ENCODE measurements at regions not wholly inside any gene's neighbourhood (a gene's known extent, or its start where the extent isn't known, plus 50 kb on each side); places are given as distances from the start of the nearest gene placed in this dataset.
"Not testable (repeated sequence)": the region's sequence is repeated elsewhere in the genome, so short reads cannot be mapped to it uniquely, and the experiment has no call there.

- not testable (repeated sequence) for H3K9me3 ChIP-seq (ENCODE audit: low read depth); DNase-seq (ENCODE audit: low read depth in 1 of 2, low spot score in 1 of 2); H3K4me3 ChIP-seq; H3K27me3 ChIP-seq; H3K27ac ChIP-seq; H3K36me3 ChIP-seq; H3K4me1 ChIP-seq (ENCODE audit: low read depth)
These were observed 89.9 kb upstream of the NOTCH2NLA start for GRCh38 chr1:146318715-146319114.

DNA sequence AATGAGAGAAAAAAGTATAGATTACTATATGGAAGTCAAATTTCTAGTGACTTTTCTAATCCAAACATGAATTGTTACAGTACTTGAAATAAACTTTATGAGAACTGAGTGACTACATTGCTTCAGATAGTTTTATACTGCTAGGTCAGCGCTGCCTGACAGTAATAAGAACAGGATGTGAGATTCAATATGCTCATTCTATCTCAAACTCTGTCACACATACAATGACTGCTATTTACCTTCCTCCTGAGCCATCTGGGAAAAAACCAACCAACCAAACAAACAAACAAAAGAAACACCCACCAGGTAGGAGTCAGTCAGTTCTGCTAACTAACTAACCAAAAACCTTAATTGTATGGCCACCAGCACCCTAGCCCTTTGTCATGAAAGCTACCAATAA is 89.0 kb upstream of the NOTCH2NLA start:
- not testable (repeated sequence) for H3K36me3 ChIP-seq; H3K27me3 ChIP-seq; H3K4me1 ChIP-seq (ENCODE audit: low read depth); DNase-seq (ENCODE audit: low read depth in 1 of 2, low spot score in 1 of 2); H3K9me3 ChIP-seq (ENCODE audit: low read depth); H3K4me3 ChIP-seq; H3K27ac ChIP-seq

DNA sequence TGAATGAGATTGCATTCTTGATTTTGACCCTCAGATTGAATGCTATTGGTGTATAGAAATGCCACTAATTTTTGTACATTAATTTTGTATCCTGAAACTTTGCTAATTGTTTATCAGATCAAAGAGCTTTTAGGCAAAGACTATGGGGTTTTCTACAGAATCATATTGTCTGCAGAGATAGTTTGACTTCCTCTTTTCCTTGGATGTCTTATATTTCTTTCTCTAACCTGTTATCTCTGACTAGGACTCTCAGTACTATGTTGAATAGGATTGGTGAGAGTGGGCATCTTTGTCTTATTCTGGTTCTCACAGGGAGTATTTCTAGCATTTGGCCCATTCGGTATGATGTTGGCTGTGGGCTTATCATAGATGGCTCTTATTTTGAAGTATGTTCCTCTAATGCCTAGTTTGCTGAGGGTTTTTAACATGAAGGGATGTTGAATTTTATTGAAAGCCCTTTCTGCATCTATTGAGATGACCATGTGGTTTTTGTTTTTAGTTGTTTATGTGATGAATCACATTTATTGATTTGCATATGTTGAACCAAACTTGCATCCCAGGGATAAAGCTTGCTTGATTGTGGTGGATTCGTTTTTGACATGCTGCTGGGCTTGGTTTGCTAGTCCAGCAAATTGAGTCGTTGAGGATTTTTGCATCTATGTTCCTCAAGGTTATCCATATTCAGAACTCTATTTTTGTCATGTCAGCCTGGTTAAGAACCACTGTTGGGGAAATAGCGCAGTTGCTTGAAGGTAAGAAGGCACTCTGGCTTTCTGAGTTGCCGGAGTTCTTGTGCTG is 85.8 kb upstream of the NOTCH2NLA start:
- not testable (repeated sequence) for H3K27me3 ChIP-seq; H3K36me3 ChIP-seq; H3K9me3 ChIP-seq (ENCODE audit: low read depth); H3K4me1 ChIP-seq (ENCODE audit: low read depth); DNase-seq (ENCODE audit: low read depth in 1 of 2, low spot score in 1 of 2); H3K4me3 ChIP-seq; H3K27ac ChIP-seq

DNA sequence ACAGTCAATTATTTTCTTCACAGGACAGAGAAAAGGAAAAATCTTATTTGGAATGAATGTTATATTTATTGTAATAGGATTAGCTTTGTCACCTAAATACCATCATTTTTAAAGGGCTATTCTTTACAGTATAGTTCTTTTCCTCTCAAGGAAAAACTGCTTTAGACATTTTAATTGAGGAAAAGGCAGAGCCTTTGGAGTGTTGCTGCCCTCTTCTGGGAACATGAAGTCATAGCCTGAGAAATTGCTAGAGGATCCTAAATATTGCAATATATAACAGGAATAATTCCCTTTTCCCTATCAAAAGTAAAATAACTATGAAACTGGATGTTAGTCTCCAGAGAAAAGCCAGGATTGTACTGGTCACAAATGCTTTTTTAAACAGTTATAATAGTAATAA is 81.8 kb upstream of the NOTCH2NLA start:
- not testable (repeated sequence) for H3K4me3 ChIP-seq; H3K27ac ChIP-seq; H3K27me3 ChIP-seq; H3K9me3 ChIP-seq (ENCODE audit: low read depth); H3K4me1 ChIP-seq (ENCODE audit: low read depth); DNase-seq (ENCODE audit: low read depth in 1 of 2, low spot score in 1 of 2); H3K36me3 ChIP-seq

- H3K4me3 ChIP-seq; H3K9me3 ChIP-seq (ENCODE audit: low read depth); H3K27ac ChIP-seq; H3K36me3 ChIP-seq; H3K4me1 ChIP-seq (ENCODE audit: low read depth); H3K27me3 ChIP-seq; DNase-seq (ENCODE audit: low read depth in 1 of 2, low spot score in 1 of 2): not testable (repeated sequence)
These were observed 80.6 kb upstream of the NOTCH2NLA start for GRCh38 chr1:146309427-146309826.

GRCh38 chr1:146308892-146309291 is 80.1 kb upstream of the NOTCH2NLA start:
- H3K27ac ChIP-seq; H3K4me1 ChIP-seq (ENCODE audit: low read depth); H3K9me3 ChIP-seq (ENCODE audit: low read depth); H3K4me3 ChIP-seq; DNase-seq (ENCODE audit: low read depth in 1 of 2, low spot score in 1 of 2); H3K27me3 ChIP-seq; H3K36me3 ChIP-seq: not testable (repeated sequence)

GRCh38 chr1:146308152-146308551 is 79.3 kb upstream of the NOTCH2NLA start:
- not testable (repeated sequence) for H3K36me3 ChIP-seq; DNase-seq (ENCODE audit: low read depth in 1 of 2, low spot score in 1 of 2); H3K9me3 ChIP-seq (ENCODE audit: low read depth); H3K4me1 ChIP-seq (ENCODE audit: low read depth); H3K27me3 ChIP-seq; H3K4me3 ChIP-seq; H3K27ac ChIP-seq

DNA sequence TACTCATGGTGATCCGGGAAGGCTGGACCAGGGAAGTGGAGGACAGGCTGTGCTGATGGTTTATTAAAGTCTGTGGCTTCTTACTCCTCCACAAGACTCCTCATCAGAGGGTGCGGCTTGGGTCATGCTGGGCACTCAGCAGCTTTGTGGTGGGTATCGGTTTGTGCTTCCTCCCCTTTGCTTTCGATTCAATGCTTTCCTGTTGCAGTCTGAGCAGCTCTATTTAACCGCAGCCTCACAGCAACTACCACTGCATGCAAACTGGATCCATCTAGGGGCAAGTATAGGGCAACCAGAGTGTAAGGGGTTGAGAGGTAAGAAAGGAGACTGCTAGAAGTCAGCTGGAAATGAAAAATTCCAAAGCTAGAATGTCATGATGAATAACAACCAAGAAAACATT is 78.8 kb upstream of the NOTCH2NLA start:
- not testable (repeated sequence) for H3K27ac ChIP-seq; DNase-seq (ENCODE audit: low read depth in 1 of 2, low spot score in 1 of 2); H3K27me3 ChIP-seq; H3K36me3 ChIP-seq; H3K4me1 ChIP-seq (ENCODE audit: low read depth); H3K4me3 ChIP-seq; H3K9me3 ChIP-seq (ENCODE audit: low read depth)

GRCh38 chr1:146306651-146307050 is 77.8 kb upstream of the NOTCH2NLA start:
- H3K4me3 ChIP-seq; H3K36me3 ChIP-seq; H3K27me3 ChIP-seq; H3K9me3 ChIP-seq (ENCODE audit: low read depth); DNase-seq (ENCODE audit: low read depth in 1 of 2, low spot score in 1 of 2); H3K27ac ChIP-seq; H3K4me1 ChIP-seq (ENCODE audit: low read depth): not testable (repeated sequence)

GRCh38 chr1:146305442-146305841 is 76.6 kb upstream of the NOTCH2NLA start:
- H3K27me3 ChIP-seq; H3K4me3 ChIP-seq; H3K9me3 ChIP-seq (ENCODE audit: low read depth); H3K4me1 ChIP-seq (ENCODE audit: low read depth); DNase-seq (ENCODE audit: low read depth in 1 of 2, low spot score in 1 of 2); H3K27ac ChIP-seq; H3K36me3 ChIP-seq: not testable (repeated sequence)

GRCh38 chr1:146298575-146298897 is 69.7 kb upstream of the NOTCH2NLA start:
- H3K27ac ChIP-seq; H3K36me3 ChIP-seq; H3K9me3 ChIP-seq (ENCODE audit: low read depth); H3K27me3 ChIP-seq; DNase-seq (ENCODE audit: low read depth in 1 of 2, low spot score in 1 of 2); H3K4me3 ChIP-seq; H3K4me1 ChIP-seq (ENCODE audit: low read depth): not testable (repeated sequence)

GRCh38 chr1:146297781-146298574 is 69.2 kb upstream of the NOTCH2NLA start:
- not testable (repeated sequence) for H3K27me3 ChIP-seq; H3K4me3 ChIP-seq; H3K9me3 ChIP-seq (ENCODE audit: low read depth)

DNA sequence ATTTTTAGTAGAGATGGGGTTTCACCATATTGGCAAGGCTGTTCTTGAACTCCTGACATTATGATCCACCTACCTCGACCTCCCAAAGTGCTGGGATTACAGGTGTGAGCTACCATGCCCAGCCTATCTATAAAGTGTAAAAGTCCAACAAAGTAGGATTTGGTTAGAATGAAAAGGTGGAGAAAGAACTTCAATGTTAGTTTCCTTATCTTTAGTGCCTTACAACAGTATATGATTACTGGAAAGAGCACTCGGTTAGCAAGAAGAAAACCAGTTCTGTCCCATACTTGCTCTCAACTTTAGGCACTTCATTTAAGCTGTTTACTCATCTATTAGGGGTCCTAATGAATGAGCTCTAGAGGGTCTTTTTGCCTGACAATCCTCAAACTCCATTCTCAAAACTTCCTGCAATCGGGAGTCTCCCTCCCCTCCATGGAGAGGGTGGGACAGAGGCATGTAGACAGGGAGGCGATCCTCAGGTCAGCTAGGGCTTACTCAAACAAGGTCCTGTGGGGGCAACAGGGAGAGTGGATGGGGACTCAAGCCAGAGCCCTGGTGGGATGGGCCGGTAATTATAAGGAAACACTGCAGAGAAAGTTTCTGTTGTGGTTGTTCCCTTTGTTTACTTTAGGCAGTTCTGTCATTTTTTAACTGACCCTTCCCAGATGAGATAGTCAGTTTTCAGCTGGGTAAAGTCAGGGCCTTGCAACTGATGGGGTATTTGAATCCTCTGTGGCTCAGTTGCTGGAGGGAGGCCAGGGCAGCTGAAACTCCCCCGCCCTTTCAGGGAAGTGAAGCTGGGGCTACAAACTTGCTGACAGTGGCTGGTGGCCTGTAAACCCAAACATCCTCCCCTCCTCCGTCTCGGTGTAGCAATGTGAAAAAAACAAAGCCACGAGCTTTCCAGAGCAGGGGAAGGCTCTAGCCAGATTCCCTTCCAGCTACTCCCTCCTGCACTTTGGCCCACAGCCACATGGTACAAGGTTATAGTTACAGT is 64.4 kb upstream of the NOTCH2NLA start:
- DNase-seq (ENCODE audit: low read depth in 1 of 2, low spot score in 1 of 2); H3K9me3 ChIP-seq (ENCODE audit: low read depth); H3K4me3 ChIP-seq; H3K27me3 ChIP-seq; H3K27ac ChIP-seq; H3K4me1 ChIP-seq (ENCODE audit: low read depth); H3K36me3 ChIP-seq: not testable (repeated sequence)

More at GRCh38 chr1:146297781-146298574, 69.2 kb upstream of the NOTCH2NLA start:
- H3K4me1 ChIP-seq (ENCODE audit: low read depth); H3K27ac ChIP-seq; H3K36me3 ChIP-seq; DNase-seq (ENCODE audit: low read depth in 1 of 2, low spot score in 1 of 2): not testable (repeated sequence)

Measured in cardiac muscle cell (in vitro differentiated cells and primary cell).